Tongue (tissue), 1 donor: ENCODE measurements at regions not wholly inside any gene's neighbourhood (a gene's known extent, or its start where the extent isn't known, plus 50 kb on each side); places are given as distances from the start of the nearest gene placed in this dataset.
A peak's percentile ranks its signal among the peaks of the same experiment; 100 is the strongest.
"Not testable (repeated sequence)": the region's sequence is repeated elsewhere in the genome, so short reads cannot be mapped to it uniquely, and the experiment has no call there.

ENCODE experiments used
- DNase-seq: peaks from one replicate; pipeline ENCODE4 v3.0.0-alpha.2; 2015

DNA sequence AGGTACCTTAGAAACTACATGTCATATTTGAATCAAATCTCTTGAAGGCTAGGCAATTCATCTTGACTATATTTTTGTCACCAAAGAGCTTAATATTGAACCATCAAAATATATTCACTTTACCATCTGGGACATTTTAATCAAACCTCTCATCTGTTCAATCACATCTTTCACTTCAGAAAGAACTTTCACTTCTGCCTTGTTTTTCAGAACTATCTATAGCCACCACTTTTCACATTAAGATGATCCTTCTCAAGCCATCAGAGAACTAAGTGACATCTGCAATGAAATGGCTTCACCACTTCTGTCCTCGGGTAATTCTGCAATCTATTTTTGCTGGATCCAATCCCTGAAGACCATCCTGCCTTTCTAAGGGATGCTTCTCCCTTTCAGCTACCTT is 57.8 kb downstream of the OR2B2 start:
- no peak for DNase-seq

DNA sequence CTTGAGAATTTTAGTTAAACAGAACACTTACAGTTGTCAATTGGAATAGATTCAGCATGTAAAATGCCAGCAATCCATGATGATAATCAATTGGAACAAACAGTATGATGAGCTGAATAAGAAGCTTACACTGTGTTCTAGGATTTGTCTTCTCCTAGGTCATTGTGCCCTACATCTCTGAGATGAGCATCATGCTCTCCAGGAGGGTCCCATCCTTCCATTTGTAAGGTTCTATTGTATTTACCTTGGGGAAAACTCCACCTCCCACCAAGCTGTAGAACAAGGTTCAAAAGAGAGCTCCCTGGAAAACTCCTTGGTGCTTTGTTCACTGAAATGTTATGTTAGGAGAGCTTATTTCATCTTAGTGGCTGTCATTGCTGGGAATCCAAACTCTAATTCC is 60.8 kb downstream of the OR2B2 start:
- no peak for DNase-seq

DNA sequence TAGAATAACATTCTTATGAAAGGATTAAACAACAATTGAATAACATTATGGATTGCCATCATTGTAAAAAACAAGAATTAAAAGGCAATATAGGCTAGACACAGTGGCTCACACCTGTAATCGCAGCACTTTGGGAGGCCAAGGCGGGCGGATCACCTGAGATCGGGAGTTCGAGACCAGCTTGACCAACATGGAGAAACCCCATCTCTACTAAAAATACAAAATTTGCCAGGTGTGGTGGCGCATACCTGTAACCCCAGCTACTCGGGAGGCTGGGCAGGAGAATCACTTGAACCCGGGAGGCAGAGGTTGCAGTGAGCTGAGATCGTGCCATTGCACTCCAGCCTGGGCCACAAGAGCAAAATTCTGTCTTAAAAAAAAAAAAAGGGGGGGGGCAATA is 63.2 kb downstream of the OR2B2 start:
- not testable (repeated sequence) for DNase-seq

DNA sequence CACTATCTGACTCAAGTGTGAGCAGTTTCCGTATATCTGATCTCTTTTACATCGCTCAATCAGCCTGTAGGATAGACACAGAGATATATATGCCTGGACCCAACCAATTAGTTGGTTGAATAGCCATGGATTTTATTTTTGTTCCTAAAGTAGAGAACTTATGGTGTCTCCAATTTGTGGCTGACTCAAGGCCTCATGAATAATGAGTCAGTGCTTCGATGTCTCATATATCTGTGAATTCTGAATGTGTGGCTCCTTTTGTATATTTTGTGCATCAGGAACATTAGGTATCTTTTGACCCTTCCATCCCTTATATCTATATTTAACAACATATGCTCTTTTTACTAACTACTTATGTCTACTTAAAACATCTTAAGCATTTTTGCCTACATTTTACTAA is 64.5 kb downstream of the OR2B2 start:
- no peak for DNase-seq

DNA sequence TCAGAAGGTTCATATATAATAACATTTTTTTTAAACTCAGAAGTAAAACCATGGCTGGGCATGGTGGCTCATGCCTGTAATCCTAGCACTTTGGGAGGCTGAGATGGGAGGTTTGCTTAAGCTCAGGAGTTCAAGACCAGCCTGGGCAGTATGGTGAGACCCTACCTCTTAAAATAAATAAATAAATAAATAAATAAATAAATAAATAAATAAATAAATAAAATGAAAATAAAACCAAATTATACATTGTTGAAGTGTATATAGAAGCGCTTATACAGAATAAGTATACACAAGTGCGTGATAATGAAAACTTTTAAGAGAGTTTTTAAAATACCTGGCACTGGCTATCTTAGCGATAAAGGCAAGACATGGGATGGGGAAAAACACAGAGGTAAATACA is 71.6 kb downstream of the OR2B2 start:
- no peak for DNase-seq

DNA sequence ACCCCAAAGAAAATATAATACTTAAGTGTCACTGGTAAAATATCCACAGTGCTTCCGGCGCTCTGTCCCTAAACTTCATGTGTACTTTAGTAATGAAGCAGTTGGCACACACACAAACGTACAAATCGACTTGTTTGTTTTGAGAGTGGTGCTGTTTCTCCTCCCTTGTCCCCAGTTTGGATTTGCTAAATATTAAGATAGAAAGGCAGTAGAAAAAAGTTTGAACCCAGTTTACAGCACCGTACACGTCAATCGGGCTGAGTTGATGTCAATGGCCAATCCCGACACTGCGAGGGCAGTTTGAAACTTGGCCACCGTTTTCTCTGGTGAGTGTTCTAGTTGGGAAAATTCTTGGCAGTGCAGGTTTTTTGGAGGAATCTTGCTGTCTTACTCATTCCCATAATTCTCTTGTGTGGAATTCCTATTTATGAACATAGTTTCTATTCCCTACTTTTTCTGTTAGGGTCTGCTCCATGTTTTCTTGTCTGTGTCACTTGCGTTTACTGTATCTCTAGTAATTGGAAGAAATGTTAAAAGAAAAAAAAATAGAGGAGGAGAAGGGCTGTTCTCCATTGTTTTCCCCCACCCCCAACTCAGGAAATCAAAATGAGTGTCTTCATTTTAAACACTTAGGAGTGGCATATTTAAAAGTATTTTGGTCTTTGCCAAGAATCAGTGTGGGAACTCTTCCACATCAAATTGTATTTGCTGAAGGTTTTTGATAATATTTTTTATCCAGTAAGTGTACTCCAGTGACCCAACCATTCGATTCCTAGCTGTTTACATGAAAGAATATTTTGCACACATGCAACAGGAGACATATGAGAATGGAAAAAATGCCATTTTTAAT is 72.3 kb downstream of the OR2B2 start:
- DNase-seq = peak; percentile 89

DNA sequence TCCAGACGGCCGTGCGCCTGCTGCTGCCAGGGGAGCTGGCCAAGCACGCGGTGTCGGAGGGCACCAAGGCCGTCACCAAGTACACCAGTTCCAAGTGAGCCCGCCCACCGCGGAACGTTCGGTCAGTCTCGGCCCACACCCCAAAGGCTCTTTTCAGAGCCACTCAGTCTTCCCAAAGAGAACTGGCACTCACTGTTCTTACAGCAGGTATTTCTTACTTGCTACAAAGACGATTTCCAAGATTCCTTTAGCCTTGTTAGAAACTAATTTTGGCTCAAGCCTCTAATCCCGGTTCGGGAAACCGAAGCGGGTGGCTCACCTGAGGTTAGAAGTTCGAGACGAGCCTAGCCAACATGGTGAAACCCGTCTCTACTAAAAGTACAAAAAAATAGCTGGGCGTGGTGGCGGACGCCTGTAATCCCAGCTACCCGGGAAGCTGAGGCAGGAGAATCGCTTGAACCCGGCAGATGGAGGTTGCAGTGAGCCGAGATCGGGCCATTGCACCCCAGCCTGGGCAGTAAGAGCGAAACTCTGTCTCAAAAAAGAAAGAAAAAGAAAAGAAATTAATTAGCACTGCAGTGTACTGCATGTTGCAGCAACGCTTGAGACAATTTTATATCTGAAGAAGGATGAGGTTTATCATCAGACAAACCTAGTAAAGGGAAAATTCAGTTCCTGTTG is 73.1 kb downstream of the OR2B2 start:
- DNase-seq = peak; percentile 76

DNA sequence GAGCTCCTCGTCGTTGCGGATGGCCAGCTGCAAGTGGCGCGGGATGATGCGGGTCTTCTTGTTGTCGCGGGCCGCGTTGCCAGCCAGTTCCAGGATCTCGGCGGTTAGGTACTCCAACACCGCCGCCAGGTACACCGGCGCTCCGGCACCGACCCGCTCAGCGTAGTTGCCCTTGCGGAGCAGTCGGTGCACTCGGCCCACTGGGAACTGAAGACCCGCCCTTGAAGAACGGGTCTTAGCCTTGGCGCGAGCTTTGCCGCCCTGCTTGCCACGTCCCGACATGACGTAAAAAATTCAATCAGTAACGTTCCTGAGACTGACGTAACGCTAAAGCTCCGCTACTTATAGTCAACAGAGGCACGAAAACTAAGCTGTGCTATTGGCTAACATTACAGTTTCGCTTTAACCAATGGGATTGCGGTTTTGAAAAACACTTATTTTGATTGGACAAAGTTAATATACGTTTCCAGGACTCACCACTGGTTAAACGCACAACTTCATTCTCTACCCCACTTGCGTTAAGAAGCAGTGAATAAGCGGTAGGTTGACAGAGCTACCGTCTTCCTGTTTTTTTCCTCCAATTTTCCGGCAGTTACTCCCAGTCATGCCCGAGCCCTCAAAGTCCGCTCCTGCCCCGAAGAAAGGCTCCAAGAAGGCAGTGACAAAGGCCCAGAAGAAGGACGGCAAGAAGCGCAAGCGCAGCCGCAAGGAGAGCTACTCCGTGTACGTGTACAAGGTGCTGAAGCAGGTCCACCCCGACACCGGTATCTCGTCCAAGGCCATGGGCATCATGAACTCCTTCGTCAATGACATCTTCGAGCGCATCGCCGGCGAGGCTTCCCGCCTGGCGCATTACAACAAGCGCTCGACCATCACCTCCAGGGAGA is 73.9 kb downstream of the OR2B2 start:
- peak; percentile 99 for DNase-seq

DNA sequence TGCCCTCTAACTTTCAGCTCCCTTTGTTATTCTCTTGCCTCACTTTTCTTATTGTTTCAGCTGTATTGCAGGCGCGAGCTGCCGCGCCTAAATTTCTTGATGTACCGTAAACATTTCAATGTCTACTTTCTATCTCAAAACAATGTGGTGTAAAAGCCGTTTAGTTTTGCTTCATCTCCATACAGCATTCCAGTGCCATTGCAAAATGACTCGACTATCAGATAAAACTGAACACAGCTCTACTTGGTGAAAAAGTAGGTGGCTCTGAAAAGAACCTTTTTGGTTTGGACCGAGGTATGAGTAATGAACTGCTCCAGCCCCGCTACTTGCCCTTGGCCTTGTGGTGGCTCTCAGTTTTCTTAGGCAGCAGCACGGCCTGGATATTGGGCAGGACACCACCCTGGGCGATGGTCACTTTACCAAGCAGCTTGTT is 74.6 kb downstream of the OR2B2 start:
- DNase-seq = no peak

DNA sequence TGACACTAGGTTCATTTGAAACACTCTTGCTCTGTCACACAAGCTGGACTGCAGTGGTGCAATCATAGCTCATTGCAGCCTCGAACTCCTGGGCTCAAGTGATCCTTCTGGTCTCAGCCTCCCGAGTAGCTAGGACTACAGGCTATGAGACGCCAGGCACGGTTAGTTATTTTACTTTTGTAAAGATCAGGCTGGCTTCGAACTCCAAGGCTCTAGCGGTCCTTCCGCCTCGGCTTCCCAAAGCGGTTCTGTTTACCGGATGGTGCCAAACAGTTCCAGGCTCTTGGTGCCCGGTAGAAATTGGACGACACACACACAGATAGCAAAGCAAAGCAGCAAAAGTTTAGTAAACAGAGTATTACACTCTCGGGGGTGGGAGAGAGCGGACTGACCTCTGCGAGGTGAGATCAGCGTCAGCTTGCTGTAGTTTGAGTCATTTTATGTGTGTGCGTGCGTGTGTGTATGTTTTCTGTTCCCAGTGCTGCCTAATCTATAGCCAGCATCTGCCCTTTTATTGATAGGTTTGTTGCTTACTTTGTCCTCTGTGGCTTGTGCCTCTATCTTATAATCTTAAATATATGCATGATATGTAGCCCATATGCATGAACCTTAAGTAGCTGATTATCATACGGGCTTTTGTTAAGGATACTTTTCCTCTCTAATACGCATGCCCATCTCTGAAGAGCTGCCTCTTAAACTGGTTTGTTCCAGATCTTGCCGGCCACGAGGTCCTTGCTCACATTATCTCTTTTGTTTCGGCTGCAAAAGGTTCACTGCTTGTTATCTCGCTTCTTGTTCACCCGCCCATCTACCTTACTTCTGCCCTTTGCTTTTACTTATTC is 75.2 kb downstream of the OR2B2 start:
- DNase-seq = peak; percentile 93

DNA sequence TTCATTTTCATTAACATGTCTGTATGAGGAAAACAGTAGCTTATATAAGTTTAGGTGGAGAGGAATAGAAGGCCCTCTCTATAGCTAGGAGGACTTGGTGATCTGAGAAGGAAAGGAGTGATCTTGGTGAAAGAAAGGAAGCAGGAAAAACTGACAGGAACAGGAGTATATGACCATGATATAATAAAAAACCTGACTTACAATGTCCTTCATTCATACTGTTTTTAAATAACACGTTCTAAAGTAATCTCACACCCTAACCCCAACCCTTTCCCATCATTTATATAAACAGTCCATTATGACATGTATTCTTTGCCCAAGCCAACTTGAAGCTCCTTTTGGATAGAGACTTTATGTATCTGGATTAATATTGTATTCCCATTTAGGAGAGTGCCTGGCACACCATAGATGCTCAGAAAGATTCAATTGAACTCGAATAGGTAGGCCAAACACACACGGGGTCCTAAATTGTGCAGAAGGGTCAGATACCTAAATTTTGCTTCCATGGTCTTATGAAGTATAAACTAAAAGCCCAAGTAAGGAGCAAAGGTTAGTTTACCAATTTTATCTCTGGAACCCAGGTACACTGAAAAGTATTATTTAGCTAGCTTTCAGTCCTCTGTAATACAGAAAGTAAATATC is 75.9 kb downstream of the OR2B2 start:
- peak; percentile 25 for DNase-seq

DNA sequence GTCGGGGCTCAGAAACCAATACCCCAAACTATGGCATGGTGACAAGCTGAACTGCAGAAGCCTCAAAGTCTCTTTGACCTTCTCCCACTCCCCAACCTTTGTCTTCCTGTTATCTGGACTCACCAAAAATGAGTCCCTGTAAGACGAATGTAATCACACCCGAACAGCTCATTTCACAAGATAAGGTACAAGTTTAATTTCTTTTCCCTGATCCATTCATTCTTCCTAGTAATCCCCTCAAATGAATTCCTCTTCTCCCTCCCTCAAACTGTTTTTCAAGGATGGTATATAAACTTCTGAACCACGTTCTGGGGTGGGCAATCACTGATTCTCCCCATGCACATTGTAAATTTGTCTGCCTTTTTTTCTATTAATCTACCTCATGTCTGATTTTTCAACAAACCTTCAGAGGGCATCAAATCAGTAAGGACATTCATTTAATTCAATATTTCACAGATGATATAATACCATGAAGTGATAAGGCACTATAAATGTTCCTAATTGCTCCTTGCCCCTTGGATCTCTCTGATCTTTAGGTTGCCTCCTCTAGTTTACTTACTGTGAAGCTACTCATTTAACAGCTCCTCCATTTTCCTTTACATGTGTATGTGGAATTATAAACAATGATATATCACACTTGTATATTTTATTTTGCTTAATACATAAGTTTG is 77.2 kb downstream of the OR2B2 start:
- no peak for DNase-seq

DNA sequence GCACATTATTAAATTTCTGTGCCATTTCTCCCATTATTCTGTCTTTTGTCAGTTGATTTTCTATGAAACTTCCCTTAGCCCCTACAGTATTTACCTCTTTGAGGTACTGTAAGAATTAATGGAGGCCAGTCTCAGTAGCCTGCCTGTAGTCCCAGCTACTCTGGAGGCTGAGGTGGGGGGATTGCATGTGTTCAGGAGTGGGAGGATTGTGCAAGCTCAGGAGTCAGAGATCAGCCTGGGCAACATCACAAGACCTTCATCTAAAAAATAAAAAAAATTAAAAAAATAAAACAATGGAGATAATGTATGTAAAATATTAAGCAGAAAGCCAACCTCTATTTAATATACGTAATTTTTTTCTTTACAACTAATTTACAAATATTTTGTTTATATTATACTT is 77.8 kb downstream of the OR2B2 start:
- no peak for DNase-seq

DNA sequence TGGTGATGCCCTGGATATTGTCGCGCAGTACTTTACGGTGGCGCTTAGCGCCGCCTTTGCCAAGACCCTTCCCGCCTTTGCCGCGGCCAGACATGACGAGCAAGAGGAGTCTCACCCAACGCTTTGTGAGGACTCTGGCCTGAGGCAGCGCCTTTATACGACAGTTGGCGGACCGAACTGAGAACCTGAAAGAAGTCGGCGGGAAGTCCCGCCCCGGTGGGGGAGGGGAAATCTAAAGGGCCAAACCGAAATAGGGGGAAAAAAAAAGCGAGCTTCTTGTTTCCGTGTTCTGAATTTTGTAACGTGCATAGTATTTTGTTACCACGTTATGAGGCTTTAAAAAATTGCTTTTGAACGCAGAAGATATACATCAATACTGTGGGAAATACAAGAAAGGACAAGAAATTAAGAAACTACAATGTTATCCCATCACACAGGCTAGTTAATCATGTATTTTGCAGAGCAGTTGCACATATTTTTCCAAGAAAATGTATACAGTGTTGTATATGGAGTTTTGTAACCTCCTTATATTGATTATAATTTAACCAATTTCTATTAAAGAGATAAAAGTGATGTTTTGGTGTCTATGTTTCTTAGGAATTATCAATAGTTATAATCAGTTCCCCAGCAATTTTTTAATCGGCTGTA is 80.6 kb downstream of the OR2B2 start:
- DNase-seq = peak; percentile 87

DNA sequence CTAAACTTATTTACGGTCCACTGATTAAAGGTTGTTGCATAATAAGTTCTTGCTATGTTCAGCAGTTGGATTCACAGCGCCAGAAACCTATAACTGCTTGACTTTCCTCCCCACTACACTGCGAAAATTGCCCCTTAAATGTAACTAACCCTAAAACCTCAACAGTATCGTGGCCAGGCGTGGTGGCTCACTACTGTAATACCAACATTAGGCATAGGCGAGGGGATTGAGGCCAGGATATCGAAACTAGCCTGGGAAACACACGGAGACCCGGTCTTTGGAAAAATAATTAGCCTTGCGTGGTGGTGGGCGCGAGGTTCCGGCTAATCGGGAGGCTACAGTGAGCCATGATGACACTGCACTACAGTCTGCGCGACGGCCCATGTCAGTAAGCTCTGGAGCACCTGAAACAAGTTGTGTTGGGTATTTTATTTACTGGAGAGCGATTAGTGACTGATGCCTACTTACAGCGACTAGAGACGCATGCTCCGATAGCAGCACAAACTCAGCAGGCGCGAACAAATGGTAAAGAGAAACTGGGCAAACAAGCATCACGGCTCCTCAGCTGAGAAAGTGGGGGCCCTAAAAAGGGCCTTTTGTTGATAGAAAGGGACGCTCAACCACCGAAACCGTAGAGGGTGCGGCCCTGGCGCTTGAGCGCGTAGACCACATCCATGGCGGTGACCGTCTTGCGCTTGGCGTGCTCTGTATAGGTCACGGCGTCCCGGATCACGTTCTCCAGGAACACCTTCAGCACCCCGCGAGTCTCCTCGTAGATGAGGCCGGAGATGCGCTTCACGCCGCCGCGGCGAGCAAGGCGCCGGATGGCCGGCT is 81.4 kb downstream of the OR2B2 start:
- peak; percentile 71 for DNase-seq

DNA sequence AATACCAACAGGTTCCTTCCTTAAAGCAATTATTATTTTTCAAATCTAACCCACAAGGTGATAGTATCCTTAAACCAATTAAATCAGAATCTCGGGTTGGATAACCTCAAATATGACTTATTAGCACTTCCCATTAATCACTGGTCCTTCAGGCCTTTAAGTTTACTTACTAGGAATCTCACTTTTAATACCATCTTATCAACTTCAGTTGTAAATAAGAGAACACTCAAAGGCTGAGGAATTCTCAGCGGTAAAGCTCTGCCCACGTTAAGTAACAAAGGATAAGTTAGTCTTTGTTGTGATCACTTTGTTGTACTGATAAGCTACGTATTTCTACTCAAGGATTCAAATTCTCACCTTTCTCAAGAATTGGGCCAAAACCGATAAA is 82.0 kb downstream of the OR2B2 start:
- no peak for DNase-seq

DNA sequence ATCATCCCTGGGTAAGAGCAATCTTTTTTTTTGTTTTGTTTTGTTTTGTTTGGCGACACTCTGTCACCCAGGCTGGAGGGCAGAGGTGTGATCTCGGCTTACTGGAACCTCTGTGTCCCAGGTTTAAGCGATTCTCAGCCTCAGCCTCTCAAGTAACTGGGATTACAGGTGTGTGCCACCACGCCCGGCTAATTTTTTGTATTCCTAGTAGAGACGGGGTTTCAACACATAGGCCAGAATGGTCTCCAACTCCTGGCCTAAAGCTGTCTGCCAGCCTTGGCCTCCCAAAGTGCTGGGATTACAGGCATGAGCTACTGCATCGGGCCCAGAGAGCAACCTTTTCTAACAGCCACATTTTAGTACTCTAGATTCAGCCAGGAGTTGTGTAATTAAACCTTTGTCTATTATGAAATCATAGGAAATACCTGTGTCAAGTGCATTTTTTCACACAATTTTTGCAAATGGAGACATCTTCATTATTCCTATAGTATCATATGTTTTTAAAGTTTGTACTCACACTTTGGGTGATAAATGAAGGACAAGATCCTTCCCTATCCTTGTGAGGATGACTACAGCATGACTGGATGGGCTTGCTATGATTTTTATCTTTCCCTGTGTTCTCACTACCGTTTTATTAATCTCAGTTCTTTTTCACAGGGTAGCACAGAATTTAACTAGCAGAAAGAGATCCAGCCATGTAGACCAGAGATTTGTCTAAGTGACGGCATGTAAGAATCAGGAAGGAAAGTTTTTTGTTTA is 82.6 kb downstream of the OR2B2 start:
- DNase-seq = no peak

DNA sequence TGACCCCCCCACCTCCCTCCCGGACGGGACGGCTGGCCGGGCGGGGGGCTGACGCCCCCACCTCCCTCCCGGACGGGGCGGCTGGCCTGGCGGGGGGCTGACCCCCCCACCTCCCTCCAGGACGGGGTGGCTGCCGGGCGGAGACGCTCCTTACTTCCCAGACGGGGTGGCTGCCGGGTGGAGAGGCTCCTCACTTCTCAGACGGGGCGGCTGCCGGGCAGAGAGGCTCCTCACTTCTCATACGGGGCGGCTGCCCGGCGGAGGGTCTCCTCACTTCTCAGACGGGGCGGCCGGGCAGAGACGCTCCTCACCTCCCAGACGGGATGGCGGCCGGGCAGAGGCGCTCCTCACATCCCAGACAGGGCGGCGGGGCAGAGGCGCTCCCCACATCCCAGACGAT is 84.7 kb downstream of the OR2B2 start:
- DNase-seq = not testable (repeated sequence)

DNA sequence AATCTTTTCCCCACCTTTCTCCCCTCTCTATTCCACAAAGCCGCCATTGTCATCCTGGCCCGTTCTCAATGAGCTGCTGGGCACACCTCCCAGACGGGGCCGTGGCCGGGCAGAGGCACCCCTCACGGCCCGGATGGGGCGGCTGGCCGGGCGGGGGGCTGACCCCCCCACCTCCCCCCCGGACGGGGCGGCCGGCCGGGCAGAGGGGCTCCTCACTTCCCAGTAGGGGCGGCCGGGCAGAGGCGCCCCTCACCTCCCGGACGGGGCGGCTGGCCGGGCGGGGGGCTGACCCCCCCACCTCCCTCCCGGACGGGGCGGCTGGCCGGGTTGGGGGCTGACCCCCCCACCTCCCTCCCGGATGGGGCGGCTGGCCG is 85.6 kb downstream of the OR2B2 start:
- DNase-seq = not testable (repeated sequence)
